ENCODE measurements at regions not wholly inside any gene's neighbourhood (a gene's known extent, or its start where the extent isn't known, plus 50 kb on each side); places are given as distances from the start of the nearest gene placed in this dataset.

- DNase-seq (ENCODE audit: low spot score), result no peak
Observed at GRCh38 chr10:108784534-108784933, 1138.8 kb downstream of the XPNPEP1 start.

- DNase-seq (ENCODE audit: low spot score), result peak; percentile 23
Observed at GRCh38 chr10:108783897-108784296, 1139.4 kb downstream of the XPNPEP1 start.

- DNase-seq (ENCODE audit: low spot score), result no peak
Observed at GRCh38 chr10:108782411-108782810, 1140.9 kb downstream of the XPNPEP1 start.

GRCh38 chr10:108779501-108779900 is 1143.8 kb downstream of the XPNPEP1 start:
- no peak for DNase-seq (ENCODE audit: low spot score)

- no peak for DNase-seq (ENCODE audit: low spot score)
Observed at GRCh38 chr10:108775911-108776475, 1147.3 kb downstream of the XPNPEP1 start.

GRCh38 chr10:108771106-108771505 is 1152.2 kb downstream of the XPNPEP1 start:
- DNase-seq (ENCODE audit: low spot score), result no peak

GRCh38 chr10:108765794-108766193 is 1157.5 kb downstream of the XPNPEP1 start:
- no peak for DNase-seq (ENCODE audit: low spot score)

- no peak for DNase-seq (ENCODE audit: low spot score)
Observed at GRCh38 chr10:108757946-108758345, 1165.4 kb downstream of the XPNPEP1 start.

GRCh38 chr10:108755646-108756045 is 1167.7 kb downstream of the XPNPEP1 start:
- no peak for DNase-seq (ENCODE audit: low spot score)

GRCh38 chr10:108753326-108753725 is 1170.0 kb downstream of the XPNPEP1 start:
- DNase-seq (ENCODE audit: low spot score), result no peak

- no peak for DNase-seq (ENCODE audit: low spot score)
Observed at GRCh38 chr10:108749042-108749441, 1174.3 kb downstream of the XPNPEP1 start.

- no peak for DNase-seq (ENCODE audit: low spot score)
Observed at GRCh38 chr10:108736111-108736510, 1187.2 kb downstream of the XPNPEP1 start.

- DNase-seq (ENCODE audit: low spot score), result no peak
Observed at GRCh38 chr10:108735380-108735779, 1187.9 kb downstream of the XPNPEP1 start.

- DNase-seq (ENCODE audit: low spot score), result no peak
Observed at GRCh38 chr10:108721874-108722273, 1201.4 kb downstream of the XPNPEP1 start.

GRCh38 chr10:108716352-108716751 is 1207.0 kb downstream of the XPNPEP1 start:
- DNase-seq (ENCODE audit: low spot score), result no peak

- no peak for DNase-seq (ENCODE audit: low spot score)
Observed at GRCh38 chr10:108709927-108710722, 1213.2 kb downstream of the XPNPEP1 start.

GRCh38 chr10:108708363-108708762 is 1214.9 kb downstream of the XPNPEP1 start:
- DNase-seq (ENCODE audit: low spot score), result no peak

GRCh38 chr10:108696792-108697477 is 1226.4 kb downstream of the XPNPEP1 start:
- no peak for DNase-seq (ENCODE audit: low spot score)

- DNase-seq (ENCODE audit: low spot score), result no peak
Observed at GRCh38 chr10:108691126-108691525, 1232.2 kb downstream of the XPNPEP1 start.

- DNase-seq (ENCODE audit: low spot score), result no peak
Observed at GRCh38 chr10:108690530-108690929, 1232.8 kb downstream of the XPNPEP1 start.

GRCh38 chr10:108689891-108690290 is 1233.4 kb downstream of the XPNPEP1 start:
- no peak for DNase-seq (ENCODE audit: low spot score)

- no peak for DNase-seq (ENCODE audit: low spot score)
Observed at GRCh38 chr10:108688314-108688713, 1235.0 kb downstream of the XPNPEP1 start.

GRCh38 chr10:108685863-108686531 is 1237.3 kb downstream of the XPNPEP1 start:
- no peak for DNase-seq (ENCODE audit: low spot score)

Measured in hematopoietic multipotent progenitor cell treated with erythropoietin and hydrocortisone succinate and interleukin-3 and kit ligand, for 15 days (in vitro differentiated cells).